Duodenal mucosa (tissue), 2 donors: ENCODE measurements at regions not wholly inside any gene's neighbourhood (a gene's known extent, or its start where the extent isn't known, plus 50 kb on each side); places are given as distances from the start of the nearest gene placed in this dataset.
"Not testable (repeated sequence)": the region's sequence is repeated elsewhere in the genome, so short reads cannot be mapped to it uniquely, and the experiment has no call there.

Experiments
- H3K27ac ChIP-seq: one replicate; pipeline ENCODE4 v1.7.0; 2013; ENCODE audit warnings: low read depth, low read length
- H3K27me3 ChIP-seq, 2 donors: one replicate each; pipeline ENCODE4 v1.7.0; 2013; ENCODE audit warnings: low read length in 2 of 2, control low read depth in 1 of 2; ENCODE audit not compliant: insufficient read depth in 2 of 2, control insufficient read depth in 1 of 2
- H3K36me3 ChIP-seq, 2 donors: one replicate each; pipeline ENCODE4 v1.7.0; 2013; ENCODE audit warnings: low read length in 2 of 2, control low read depth in 1 of 2; ENCODE audit not compliant: insufficient read depth in 2 of 2, control insufficient read depth in 1 of 2
- H3K4me1 ChIP-seq, 2 donors: one replicate each; pipeline ENCODE4 v1.7.0; 2013; ENCODE audit warnings: low read length in 2 of 2, control low read depth in 1 of 2; ENCODE audit not compliant: insufficient read depth in 2 of 2, control insufficient read depth in 1 of 2
- H3K4me3 ChIP-seq, 2 donors: one replicate each; pipeline ENCODE4 v1.7.0; 2013; ENCODE audit warnings: low read length in 2 of 2, low read depth in 1 of 2
- H3K9ac ChIP-seq, 2 donors: one replicate each; pipeline ENCODE4 v1.7.0; 2013; ENCODE audit warnings: low read length in 2 of 2, low read depth in 1 of 2
- H3K9me3 ChIP-seq, 2 donors: one replicate each; pipeline ENCODE4 v1.7.0; 2013; ENCODE audit warnings: low read length in 2 of 2, control low read depth in 1 of 2; ENCODE audit not compliant: control insufficient read depth in 1 of 2

DNA sequence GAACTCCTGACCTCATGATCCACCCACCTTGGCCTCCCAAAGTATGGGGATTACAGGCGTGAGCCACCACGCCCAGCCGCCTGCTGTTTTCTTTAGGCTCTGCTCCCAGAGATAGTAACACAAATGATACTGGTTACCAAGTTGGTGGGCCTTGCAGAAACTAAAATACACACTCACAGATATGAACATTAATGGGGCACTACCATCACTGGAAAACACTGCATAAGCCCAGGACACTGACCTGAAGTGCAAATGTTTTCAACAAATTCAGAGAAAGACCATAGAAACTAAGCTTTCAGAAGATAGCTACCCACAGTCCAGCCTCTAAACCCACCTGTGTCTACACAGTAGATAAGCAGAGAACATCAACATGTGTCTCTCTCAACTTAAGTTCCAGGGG is 180.5 kb downstream of the FCRL5 start:
- no peak overlapping the region for H3K9ac ChIP-seq
- peaks cover 6 to 7% of the 10 kb centered on the region in 2 donors for H3K4me1 ChIP-seq
- H3K27ac ChIP-seq: no peak overlapping the region
- peaks cover 0 to 2% of the 10 kb centered on the region in 2 donors for H3K27me3 ChIP-seq
- no peaks in the 10 kb centered on the region for H3K36me3 ChIP-seq
- H3K9me3 ChIP-seq: no peaks in the 10 kb centered on the region
- H3K4me3 ChIP-seq: no peak overlapping the region

DNA sequence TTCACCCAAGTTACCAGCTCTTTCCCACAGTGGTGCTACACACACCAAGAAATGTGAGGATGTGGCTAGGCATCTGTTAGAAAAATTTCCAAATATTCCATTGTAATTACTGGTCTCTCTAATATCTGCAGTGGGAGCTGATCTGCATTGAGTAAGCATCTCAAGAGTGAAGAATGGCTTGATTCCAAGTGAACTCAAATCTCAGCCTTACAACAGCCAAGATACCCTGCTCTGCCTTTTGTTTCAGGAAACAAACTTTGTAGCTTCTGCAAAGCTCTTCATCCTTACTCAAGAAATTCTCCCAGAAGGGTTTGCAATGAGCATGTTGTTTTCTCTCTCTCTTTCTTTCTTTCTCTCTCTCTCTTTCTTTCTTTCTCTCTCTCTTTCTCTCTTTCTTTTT is 181.1 kb downstream of the FCRL5 start:
- Histone ChIP-seq H3K9me3 (no peaks in the 10 kb centered on the region), H3K27ac (no peak overlapping the region), H3K36me3 (no peaks in the 10 kb centered on the region), H3K4me1 (peaks cover 6 to 7% of the 10 kb centered on the region in 2 donors), H3K4me3 (no peak overlapping the region), H3K27me3 (peaks cover 0 to 2% of the 10 kb centered on the region in 2 donors), H3K9ac (no peak overlapping the region)

DNA sequence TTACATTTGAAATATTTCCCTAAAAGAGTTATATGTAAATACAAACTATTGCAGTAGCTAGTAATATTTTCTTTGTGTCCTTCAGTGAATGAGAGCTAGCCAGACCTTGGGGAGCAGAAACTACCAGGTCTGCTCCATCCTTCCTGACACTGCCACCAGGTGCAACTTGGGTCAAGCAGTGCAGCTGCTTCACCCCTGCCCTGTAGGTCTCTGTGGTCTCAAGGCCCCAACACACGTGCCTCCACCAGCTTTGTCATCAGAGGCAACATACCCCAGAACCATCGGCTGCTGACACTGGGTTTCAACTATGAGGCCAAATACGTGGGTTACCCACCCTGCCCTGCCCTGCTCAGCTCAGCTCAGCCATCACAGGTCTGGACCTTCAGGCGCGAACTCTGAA is 181.6 kb downstream of the FCRL5 start:
- H3K4me1 ChIP-seq: peaks cover 6 to 7% of the 10 kb centered on the region in 2 donors
- no peak overlapping the region for H3K9ac ChIP-seq
- H3K27ac ChIP-seq: no peak overlapping the region
- no peaks in the 10 kb centered on the region for H3K36me3 ChIP-seq
- H3K27me3 ChIP-seq: peaks cover 0 to 2% of the 10 kb centered on the region in 2 donors
- no peak overlapping the region for H3K4me3 ChIP-seq
- no peaks in the 10 kb centered on the region for H3K9me3 ChIP-seq

DNA sequence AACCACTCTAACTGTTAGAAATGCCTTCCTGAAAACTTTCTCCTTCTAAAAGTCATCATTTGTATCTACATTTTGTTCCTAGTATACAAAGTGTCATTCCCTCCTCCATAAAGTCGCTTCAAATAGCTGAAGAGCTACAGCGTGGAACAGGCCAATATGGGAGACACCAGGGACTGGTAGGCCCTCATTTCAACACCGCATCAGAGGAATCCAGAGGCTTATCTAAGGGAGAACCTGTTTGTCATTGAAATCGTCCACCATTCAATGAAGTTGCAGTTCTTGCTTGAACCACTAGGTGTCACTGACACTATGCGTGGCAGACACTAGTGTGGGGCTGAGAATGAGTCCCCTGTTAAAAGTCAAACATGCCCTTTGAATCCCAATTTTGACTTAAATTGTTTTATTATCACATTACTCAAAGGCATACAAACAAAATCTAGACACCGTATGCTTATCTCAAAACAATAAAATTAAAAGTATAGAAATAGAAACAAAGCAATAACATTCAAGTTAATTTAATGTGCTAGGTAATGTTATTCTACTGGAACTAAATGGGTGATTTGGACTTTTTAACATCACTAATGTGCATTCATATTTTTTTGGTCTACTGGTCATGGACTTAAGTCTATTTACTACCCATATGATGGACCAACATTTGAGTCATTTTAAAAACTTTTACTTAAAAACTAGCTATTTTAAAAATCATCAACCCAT is 182.3 kb downstream of the FCRL5 start:
- Histone ChIP-seq H3K9ac (no peak overlapping the region), H3K4me1 (peaks cover 6 to 7% of the 10 kb centered on the region in 2 donors), H3K4me3 (no peak overlapping the region), H3K36me3 (no peaks in the 10 kb centered on the region), H3K9me3 (no peaks in the 10 kb centered on the region), H3K27ac (no peak overlapping the region), H3K27me3 (peaks cover 0 to 1% of the 10 kb centered on the region in 2 donors)

DNA sequence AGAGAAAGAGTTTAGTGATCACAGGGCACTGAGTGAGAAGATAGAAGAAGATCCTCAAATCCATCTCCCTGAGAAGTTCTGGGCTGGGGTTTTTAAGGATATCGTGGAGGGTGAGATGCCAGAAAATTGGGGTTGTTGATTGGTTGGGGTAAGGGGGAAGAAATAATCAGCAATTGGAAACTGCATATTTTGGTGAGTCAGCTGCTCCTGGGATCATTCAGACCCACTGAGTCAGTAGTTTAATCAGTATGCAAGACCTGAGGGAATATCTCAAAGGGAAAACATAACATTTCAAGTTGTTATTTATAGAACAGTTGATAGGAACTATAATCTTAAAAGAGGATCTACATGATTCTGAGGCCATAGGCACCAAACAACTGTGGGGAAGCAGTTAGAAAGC is 183.4 kb downstream of the FCRL5 start:
- not testable (repeated sequence) for H3K4me3 ChIP-seq, H3K9ac ChIP-seq, H3K4me1 ChIP-seq

DNA sequence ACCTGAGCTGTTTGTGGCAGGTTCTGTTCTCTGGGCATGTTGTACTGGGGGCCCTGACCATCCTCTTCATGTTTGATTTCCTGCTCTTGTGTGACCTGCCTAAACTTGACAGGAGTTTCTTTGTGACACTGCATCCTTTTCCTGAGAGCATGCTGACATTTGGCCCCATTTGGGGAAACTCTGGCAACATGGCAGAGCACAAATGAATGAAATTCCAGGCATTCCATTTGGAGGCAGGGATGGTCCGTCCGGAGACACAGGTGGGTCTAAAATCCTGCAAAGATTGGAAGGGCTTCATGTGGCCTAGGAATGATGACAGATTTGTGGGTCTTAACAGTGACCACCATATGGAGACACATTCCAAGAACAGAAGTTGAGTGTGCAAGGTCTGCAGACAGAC is 184.0 kb downstream of the FCRL5 start:
- peaks cover 6 to 7% of the 10 kb centered on the region in 2 donors for H3K4me1 ChIP-seq
- no peak overlapping the region for H3K9ac ChIP-seq

More for the DNA sequence above, 183.4 kb downstream of the FCRL5 start:
- not testable (repeated sequence) for H3K9me3 ChIP-seq, H3K27ac ChIP-seq, H3K36me3 ChIP-seq, H3K27me3 ChIP-seq

DNA sequence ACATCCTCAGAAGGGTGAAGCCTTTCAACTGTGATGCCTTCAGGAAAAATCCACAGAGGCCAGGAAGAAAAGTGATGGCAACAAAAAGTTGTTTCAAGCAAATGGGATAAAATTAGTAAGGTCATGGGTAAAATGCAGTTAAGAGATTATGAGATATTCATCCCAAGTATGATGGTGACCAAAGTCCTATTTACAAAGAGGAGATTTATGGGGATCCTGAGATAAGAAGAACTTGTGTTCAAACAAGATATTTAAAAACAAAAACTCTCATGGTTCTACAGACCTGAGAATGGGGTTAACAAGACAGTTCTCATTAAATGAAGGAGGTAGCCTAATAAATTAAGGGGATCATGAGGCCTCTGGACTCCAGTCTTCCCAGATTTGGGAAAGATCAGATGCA is 184.4 kb downstream of the FCRL5 start:
- peaks cover 6 to 7% of the 10 kb centered on the region in 2 donors for H3K4me1 ChIP-seq
- H3K9ac ChIP-seq: no peak overlapping the region
- H3K9me3 ChIP-seq: no peaks in the 10 kb centered on the region

More for the DNA sequence above, 184.0 kb downstream of the FCRL5 start:
- Histone ChIP-seq H3K4me3 (no peak overlapping the region), H3K27me3 (no peaks in the 10 kb centered on the region), H3K36me3 (no peaks in the 10 kb centered on the region), H3K27ac (no peak overlapping the region), H3K9me3 (no peaks in the 10 kb centered on the region)

DNA sequence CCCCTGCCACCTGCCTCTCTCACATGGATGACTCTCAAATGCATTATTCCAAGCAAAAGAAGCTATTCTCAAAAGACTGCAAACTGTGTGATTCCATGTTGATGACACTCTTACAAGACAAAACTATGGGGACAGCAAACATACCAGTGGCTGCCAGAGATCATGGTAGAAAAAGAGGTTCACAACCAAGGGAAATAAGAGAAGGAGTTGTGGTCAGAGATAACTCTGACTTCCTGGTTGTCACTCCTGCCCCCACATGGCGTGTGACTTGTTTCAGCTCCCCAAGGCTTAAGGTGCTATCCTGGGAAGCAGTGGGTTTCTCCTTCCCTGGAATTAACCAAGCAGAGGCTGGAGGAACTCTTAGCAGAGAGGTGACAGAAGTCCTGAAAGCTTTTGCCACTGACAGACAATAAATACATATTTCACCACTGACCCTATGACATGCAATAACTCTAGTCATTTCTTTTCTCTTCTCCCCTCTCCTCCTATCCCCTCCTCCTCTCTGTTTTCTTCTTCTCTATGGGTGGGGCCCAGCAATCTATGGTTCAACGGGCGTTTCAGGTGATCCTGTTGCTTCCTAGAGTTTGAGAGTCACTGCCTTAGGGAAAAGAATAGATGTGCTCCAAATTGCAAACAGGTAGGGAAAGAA is 185.1 kb downstream of the FCRL5 start:
- no peaks in the 10 kb centered on the region for H3K36me3 ChIP-seq
- no peak overlapping the region for H3K27ac ChIP-seq
- H3K27me3 ChIP-seq: no peaks in the 10 kb centered on the region
- H3K9ac ChIP-seq: no peak overlapping the region
- H3K4me3 ChIP-seq: no peak overlapping the region
- no peaks in the 10 kb centered on the region for H3K9me3 ChIP-seq
- H3K4me1 ChIP-seq: peaks cover 6 to 7% of the 10 kb centered on the region in 2 donors

More for the DNA sequence above, 184.4 kb downstream of the FCRL5 start:
- Histone ChIP-seq H3K4me3 (no peak overlapping the region), H3K36me3 (no peaks in the 10 kb centered on the region), H3K27me3 (no peaks in the 10 kb centered on the region), H3K27ac (no peak overlapping the region)

DNA sequence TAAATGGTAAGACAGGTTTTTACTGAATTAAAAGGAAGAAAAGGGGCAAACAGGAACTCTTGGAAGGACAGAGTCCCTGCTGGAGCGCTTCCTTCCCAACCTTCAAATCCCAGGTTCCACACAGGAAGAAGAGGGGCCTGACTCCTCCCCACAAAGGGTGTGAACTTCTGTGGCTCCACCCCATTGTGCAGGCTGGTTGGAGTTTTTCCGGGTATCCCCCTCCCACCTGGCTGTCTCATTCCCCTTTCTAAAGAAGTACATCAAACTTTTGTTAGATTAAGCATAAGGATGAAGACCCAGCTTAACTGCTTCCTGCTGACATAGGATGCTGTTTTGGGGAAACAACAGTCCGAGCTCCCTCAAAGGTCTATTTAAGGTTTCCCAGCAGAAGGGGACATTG is 187.7 kb downstream of the FCRL5 start:
- H3K9ac ChIP-seq: no peak overlapping the region
- no peak overlapping the region for H3K27ac ChIP-seq
- no peak overlapping the region for H3K4me3 ChIP-seq
- no peaks in the 10 kb centered on the region for H3K36me3 ChIP-seq
- no peaks in the 10 kb centered on the region for H3K27me3 ChIP-seq
- no peaks in the 10 kb centered on the region for H3K9me3 ChIP-seq
- peaks cover 6 to 7% of the 10 kb centered on the region in 2 donors for H3K4me1 ChIP-seq

DNA sequence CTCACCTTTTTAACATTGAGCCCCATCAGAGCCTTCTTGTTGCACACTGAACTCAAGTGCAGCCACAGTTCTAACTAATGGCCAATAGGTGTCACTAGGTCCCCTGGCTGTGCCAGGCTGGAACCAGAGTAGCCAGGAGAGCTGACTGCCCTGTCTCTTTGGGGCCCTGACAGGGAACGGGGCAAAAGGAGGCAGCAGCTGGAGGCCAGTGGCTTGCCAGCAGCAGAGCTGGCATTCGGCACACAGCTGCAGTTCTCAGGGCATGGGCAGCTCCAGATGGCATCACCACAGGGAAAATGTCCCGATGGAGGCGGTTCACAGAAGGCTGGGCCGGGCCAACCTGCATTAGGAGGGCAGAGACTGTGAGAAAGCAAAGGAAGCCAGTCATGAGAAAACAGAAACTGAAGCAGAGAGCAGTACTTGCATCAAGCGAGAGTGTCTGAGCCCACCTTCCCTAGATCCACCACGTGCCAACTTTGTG is 188.6 kb downstream of the FCRL5 start:
- H3K4me3 ChIP-seq: no peak overlapping the region
- H3K27ac ChIP-seq: no peak overlapping the region
- peaks cover 6 to 7% of the 10 kb centered on the region in 2 donors for H3K4me1 ChIP-seq
- H3K27me3 ChIP-seq: no peaks in the 10 kb centered on the region
- H3K9ac ChIP-seq: no peak overlapping the region
- H3K9me3 ChIP-seq: no peaks in the 10 kb centered on the region
- H3K36me3 ChIP-seq: no peaks in the 10 kb centered on the region
